ENCODE measurements at regions not wholly inside any gene's neighbourhood (a gene's known extent, or its start where the extent isn't known, plus 50 kb on each side); places are given as distances from the start of the nearest gene placed in this dataset.
A peak's percentile ranks its signal among the peaks of the same experiment; 100 is the strongest.

DNA sequence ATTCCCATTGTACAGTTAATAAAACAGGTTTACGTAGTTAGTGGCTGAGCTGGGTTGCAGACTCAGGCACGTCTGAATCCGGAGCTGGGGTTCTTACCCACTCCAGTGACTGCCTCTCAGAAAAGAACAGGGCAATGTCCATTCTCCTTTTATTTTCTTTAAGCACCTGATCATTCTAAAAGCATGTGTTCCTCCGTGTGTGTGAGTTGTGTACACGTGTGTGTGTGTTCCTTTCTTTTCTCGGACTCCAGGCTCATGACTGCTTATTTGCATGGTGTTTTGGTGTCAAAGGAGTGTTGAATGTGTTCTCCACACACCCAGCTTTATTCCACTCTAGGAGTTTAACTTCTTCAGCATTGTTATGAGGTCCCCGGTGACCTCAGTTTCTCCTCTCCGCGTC lies 260.1 kb downstream of the SNX10 start:
- DNase-seq (ENCODE audit: low read depth): no peak

DNA sequence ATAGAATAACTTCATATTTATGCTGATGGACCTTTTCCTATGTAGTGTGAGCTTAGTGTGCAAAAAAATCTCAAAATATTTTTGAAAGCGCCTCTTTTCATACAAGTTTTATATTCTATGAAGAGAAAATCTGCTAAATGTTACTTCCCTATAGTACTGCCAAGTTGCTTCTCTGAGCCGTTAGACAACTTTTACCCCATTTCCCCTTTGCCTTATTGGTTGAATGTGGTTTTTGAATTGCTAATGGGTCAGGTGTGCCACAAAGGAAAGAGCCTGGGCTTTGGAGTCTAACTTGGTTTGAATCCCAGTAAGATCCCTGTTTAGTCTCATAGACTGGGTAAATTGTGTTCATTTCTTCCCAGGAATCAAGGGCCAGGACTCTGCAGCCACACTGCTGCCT lies 261.5 kb downstream of the SNX10 start:
- DNase-seq (ENCODE audit: low read depth): no peak

- no peak for DNase-seq (ENCODE audit: low read depth)
These were observed 261.9 kb downstream of the SNX10 start for GRCh38 chr7:26553582-26553981.

GRCh38 chr7:26554952-26555351 lies 263.3 kb downstream of the SNX10 start:
- DNase-seq (ENCODE audit: low read depth): no peak

- DNase-seq (ENCODE audit: low read depth): no peak
These were observed 264.6 kb downstream of the SNX10 start for GRCh38 chr7:26556061-26556881.

- DNase-seq (ENCODE audit: low read depth): no peak
These were observed 269.0 kb downstream of the SNX10 start for GRCh38 chr7:26560526-26561256.

- DNase-seq (ENCODE audit: low read depth): no peak
These were observed 271.2 kb downstream of the SNX10 start for GRCh38 chr7:26562841-26563240.

DNA sequence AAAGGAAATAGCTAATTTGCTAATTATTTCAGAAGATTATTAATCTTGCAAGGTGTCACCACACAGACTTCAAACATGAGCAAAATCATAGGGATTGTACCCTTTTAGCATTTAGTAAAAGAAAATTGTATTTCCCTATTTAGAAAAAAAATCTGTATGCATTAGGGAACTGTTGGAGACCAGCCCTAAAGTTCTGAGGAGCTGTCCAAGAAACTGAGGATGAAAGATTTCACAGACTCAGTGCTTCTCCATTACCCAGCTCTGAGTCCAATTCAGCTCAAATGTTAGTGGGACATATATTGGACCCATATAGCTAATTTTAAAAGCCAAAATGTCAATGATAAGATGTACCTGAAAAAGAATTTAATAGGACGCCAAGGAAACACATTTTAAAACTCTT lies 271.7 kb downstream of the SNX10 start:
- no peak for DNase-seq (ENCODE audit: low read depth)

DNA sequence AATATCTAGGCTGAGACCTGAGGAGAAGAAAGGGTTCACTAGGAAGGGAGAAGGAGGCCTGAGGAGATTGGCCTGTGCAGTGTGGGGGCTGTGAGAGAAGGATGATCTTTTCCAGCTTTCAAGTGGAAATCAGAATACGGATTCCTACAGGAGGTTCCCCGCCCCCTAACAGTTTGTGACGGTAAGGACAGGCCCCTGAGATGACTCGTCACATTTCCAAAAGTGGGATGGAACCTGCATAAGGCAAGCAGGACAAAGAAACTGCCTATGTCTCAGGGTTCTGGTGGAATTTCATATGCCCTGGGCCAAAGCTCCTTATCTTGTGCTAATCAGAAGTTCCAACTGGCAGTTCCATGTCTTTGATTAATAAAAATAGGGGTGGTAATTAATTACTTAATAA lies 275.6 kb downstream of the SNX10 start:
- DNase-seq (ENCODE audit: low read depth): no peak

- DNase-seq (ENCODE audit: low read depth): no peak
These were observed 282.8 kb downstream of the SNX10 start for GRCh38 chr7:26574476-26574875.

DNA sequence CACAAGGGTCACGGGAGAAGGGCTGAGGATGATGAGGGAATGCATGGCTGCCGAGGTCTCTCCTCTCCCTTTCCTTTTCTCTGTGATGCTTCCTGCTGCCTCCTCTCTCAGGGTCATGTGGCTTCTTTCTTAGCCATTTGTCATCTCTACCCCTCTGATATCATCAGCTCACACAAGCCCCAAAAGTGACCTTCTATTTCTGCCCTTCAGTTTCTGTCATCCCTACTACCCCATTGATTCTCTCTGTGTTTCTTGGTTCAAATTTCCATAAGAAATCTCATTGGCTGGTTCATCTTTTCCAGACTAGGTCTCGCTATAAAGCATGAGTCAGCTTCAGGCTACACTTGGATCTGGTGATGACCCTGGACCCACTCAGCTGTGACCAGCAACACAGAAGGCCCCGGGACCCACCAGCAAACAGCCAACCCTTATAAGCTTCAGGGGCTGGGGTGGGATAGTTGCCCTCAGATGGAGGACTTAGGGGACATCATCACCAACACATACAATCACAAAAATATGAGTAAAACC lies 284.3 kb downstream of the SKAP2 start:
- no peak for DNase-seq (ENCODE audit: low read depth)

- DNase-seq (ENCODE audit: low read depth): no peak
These were observed 283.7 kb downstream of the SKAP2 start for GRCh38 chr7:26580711-26581110.

- DNase-seq (ENCODE audit: low read depth): no peak
These were observed 281.2 kb downstream of the SKAP2 start for GRCh38 chr7:26583094-26583648.

DNA sequence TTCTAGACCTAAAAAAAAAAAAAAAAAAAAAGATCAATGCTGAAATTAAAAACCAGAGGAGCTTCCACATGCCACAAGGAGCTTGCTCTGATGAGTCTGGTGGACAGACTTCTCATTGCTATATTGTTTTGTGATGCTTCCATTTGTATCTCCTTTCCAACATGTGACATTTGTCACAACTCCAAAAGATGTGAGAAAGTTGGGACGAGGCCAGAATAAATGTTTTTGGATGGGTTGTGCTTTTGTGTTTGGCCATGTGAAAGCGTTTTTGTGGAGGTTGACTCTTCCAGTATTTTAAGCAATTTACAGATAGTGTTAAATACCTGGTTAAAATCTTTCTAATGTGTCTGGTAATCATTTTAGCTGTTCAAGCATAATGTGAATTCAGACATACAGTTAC lies 280.1 kb downstream of the SKAP2 start:
- no peak for DNase-seq (ENCODE audit: low read depth)

DNA sequence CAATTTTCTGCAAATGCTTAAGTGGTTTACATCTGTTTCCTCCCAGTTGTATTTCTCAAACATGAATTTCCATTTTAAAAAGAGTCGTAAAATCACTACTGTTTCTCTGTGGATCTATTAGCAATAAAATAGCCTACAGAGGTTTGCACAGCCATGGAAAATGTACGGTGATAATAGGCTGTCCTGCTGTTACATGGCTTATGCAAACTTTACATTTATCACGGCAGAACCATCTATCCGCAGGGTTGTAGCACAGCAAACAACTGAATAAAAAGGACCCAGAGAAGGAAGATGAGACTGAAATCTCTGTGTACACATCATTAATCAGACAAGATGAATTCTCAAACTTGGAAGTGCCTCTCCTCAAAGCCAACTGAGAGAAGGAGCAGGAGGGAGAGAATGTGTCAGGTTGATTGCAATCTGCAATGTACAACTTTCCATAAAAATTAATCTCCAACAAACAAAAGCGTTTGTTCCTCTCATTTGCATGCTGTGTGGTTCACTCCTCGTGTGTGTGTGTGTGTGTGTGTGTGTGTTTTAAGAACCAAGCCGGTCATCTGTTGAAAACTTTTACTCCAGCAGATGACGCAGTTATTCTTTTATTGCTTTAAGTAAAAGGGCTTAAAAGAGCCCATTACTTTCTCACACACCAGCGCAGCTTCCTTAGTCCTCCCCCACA lies 279.3 kb downstream of the SKAP2 start:
- no peak for DNase-seq (ENCODE audit: low read depth)

DNA sequence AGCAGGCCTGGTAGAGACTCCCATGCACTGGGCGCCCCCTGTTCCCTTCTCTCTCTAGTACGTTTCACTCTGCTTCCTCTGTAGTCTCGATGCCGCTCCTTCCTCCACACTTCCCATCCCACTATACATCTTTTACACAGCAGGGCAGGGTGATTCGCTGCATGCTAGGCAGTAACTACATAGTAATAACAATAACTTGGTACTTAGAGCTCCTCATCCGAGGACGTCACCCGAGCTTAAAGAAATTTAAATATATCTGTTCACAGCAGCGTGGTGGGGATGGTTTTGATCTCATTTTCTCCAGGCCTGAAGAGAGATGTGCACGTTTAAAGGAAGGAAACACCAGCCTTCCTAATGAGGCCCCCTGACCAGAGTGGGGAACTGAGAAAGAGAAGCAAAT lies 276.9 kb downstream of the SKAP2 start:
- DNase-seq (ENCODE audit: low read depth): no peak

- peak; percentile 25 for DNase-seq (ENCODE audit: low read depth)
These were observed 275.9 kb downstream of the SKAP2 start for GRCh38 chr7:26588511-26588910.

- no peak for DNase-seq (ENCODE audit: low read depth)
These were observed 273.7 kb downstream of the SKAP2 start for GRCh38 chr7:26590709-26591108.

GRCh38 chr7:26592011-26592410 lies 272.4 kb downstream of the SKAP2 start:
- no peak for DNase-seq (ENCODE audit: low read depth)

GRCh38 chr7:26593393-26593792 lies 271.0 kb downstream of the SKAP2 start:
- DNase-seq (ENCODE audit: low read depth): peak; percentile 6

DNA sequence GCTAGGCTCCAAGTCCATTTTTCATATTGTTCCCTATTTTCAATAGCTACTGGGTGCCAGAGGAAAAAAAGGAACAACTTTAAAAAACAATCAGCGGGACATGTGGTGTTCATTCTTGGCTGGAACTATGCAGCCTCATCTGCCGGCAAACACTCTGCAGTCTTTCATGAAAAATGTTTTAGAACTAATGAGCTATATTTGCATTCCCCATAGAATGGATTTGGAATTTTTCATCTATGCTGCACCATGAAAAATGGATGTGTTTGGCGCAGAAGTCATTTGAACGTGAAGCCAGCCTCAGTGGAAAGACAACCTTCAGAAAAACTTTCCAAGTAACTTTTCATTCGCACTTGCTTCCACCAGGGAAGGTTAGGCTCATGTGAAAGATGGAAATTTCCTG lies 270.5 kb downstream of the SKAP2 start:
- no peak for DNase-seq (ENCODE audit: low read depth)

- DNase-seq (ENCODE audit: low read depth): no peak
These were observed 269.8 kb downstream of the SKAP2 start for GRCh38 chr7:26594553-26594952.
